Stomach smooth muscle (tissue), 2 donors: ENCODE measurements at regions not wholly inside any gene's neighbourhood (a gene's known extent, or its start where the extent isn't known, plus 50 kb on each side); places are given as distances from the start of the nearest gene placed in this dataset.
A peak's percentile ranks its signal among the peaks of the same experiment; 100 is the strongest.
"Not testable (repeated sequence)": the region's sequence is repeated elsewhere in the genome, so short reads cannot be mapped to it uniquely, and the experiment has no call there.

Experiments used
- H3K27ac ChIP-seq: one replicate; pipeline ENCODE4 v1.7.0; 2013; ENCODE audit warnings: mild to moderate bottlenecking, low read length, inconsistent platforms
- H3K27me3 ChIP-seq, 2 donors: one replicate each; pipeline ENCODE4 v1.7.0; 2013; ENCODE audit warnings: low read length in 2 of 2; ENCODE audit not compliant: insufficient read depth in 2 of 2, control insufficient read depth in 1 of 2
- H3K36me3 ChIP-seq, 2 donors: one replicate each; pipeline ENCODE4 v1.7.0; 2013; ENCODE audit warnings: low read length in 2 of 2; ENCODE audit not compliant: control insufficient read depth in 2 of 2, insufficient read depth in 2 of 2
- H3K4me1 ChIP-seq: one replicate; pipeline ENCODE4 v1.7.0; 2013; ENCODE audit warnings: low read length; ENCODE audit not compliant: control insufficient read depth, insufficient read depth
- H3K4me3 ChIP-seq, 2 donors: one replicate each; pipeline ENCODE4 v1.7.0; 2013; ENCODE audit warnings: low read length in 2 of 2
- H3K9ac ChIP-seq, 2 donors: one replicate each; pipeline ENCODE4 v1.7.0; 2013; ENCODE audit warnings: low read length in 2 of 2, mild to moderate bottlenecking in 1 of 2
- H3K9me3 ChIP-seq, 2 donors: one replicate each; pipeline ENCODE4 v1.7.0; 2013; ENCODE audit warnings: low read length in 2 of 2; ENCODE audit not compliant: control insufficient read depth in 2 of 2
- donor health status: healthy.
- donor health status: Pancreatic carcinoma.

DNA sequence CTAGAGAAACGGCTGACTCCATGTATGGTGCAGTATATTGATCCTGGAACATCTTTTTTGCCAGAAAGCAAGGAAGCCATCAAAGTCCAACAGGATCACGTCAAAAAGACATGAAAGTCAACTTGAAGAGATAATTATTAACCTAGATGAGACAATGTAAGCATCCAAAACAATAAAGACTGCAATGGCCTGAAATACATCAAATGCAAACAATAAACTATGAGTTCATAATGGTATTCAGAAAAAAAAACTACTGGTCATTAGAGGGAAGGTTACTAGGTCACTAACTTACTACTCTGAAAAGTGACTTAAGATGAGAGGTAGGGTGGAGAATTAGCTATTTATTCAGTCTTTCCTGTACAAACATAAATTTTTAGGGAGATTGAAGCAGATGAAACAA lies 75.3 kb upstream of the OR4F16 start:
- not testable (repeated sequence) for H3K4me3 ChIP-seq, H3K36me3 ChIP-seq, H3K9me3 ChIP-seq, H3K4me1 ChIP-seq, H3K27me3 ChIP-seq, H3K27ac ChIP-seq, H3K9ac ChIP-seq

GRCh38 chr1:771449-771848 lies 85.0 kb upstream of the OR4F16 start:
- not testable (repeated sequence) for H3K9me3 ChIP-seq, H3K27me3 ChIP-seq, H3K27ac ChIP-seq, H3K4me3 ChIP-seq, H3K9ac ChIP-seq, H3K36me3 ChIP-seq, H3K4me1 ChIP-seq

DNA sequence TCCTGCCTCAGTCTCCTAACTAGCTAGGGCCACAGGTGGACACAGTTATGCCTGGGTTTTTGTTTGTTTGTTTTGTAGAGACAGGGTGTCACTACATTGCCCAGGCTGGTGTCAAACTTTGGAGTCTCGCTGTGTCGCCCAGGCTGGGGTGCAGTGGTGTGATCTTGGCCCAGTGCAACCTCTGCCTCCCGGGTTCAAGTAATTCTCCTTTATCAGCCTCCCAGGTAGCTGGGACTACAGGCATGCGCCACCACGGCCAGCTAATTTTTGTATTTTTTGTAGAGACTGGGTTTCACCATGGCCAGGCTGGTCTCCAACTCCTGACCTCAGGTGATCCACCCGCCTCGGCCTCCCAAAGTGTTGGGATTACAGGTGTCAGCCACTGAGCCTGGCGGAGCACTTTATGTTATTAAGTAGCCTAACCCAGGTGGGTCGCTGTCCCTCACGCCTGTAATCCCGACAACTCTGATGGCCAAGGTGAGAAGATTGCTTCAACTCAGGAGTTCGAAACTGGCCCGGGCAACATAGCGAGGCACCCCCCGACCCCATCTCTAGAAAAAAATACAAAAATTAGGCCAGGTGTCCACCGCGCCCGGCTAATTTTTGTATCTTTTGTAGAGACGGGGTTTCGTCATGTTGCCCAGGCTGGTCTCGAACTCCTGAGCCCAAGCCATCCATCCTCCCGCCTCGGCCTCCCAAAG lies 91.2 kb upstream of the OR4F16 start:
- not testable (repeated sequence) for H3K27me3 ChIP-seq, H3K9me3 ChIP-seq, H3K4me1 ChIP-seq, H3K36me3 ChIP-seq
- Histone ChIP-seq H3K4me3 (peak overlapping the region in 1 of 2 donors; percentile 40), H3K9ac (peak overlapping the region in 1 of 2 donors; percentile 83), H3K27ac (peak overlapping the region; percentile 77)

GRCh38 chr1:778451-779278 lies 92.2 kb upstream of the OR4F16 start:
- peak overlapping the region; percentile 80 to 83 for H3K9ac ChIP-seq
- not testable (repeated sequence) for H3K27me3 ChIP-seq, H3K36me3 ChIP-seq, H3K4me1 ChIP-seq, H3K9me3 ChIP-seq
- peak overlapping the region; percentile 77 for H3K27ac ChIP-seq
- peak overlapping the region; percentile 51 to 76 for H3K4me3 ChIP-seq

GRCh38 chr1:779621-780020 lies 93.2 kb upstream of the OR4F16 start:
- not testable (repeated sequence) for H3K9ac ChIP-seq, H3K9me3 ChIP-seq, H3K36me3 ChIP-seq, H3K27me3 ChIP-seq, H3K27ac ChIP-seq, H3K4me1 ChIP-seq
- peak overlapping the region in 1 of 2 donors; percentile 22 for H3K4me3 ChIP-seq

DNA sequence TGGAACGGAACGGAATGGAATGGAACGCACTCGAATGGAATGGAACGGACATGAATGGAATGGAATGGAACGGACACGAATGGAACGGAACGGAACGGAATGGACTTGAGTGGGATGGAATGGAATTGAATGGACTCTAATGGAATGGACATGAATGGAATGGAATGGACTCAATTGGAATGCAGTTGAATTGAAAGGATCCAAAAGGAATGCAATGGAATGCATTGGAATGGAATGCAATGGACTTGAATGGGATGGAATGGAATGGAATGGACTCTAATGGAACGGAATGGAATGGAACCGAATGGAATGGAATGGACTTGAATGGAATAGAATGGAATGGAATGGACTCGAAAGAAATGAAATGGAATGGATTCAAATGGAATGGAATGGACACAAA lies 102.4 kb upstream of the OR4F16 start:
- no peak overlapping the region for H3K4me3 ChIP-seq
- no peaks in the 10 kb centered on the region for H3K27me3 ChIP-seq
- no peaks in the 10 kb centered on the region for H3K4me1 ChIP-seq
- H3K36me3 ChIP-seq = no peaks in the 10 kb centered on the region
- no peaks in the 10 kb centered on the region for H3K9me3 ChIP-seq
- H3K27ac ChIP-seq = no peak overlapping the region
- no peak overlapping the region for H3K9ac ChIP-seq

- H3K9ac ChIP-seq, H3K36me3 ChIP-seq, H3K4me1 ChIP-seq, H3K27ac ChIP-seq, H3K27me3 ChIP-seq, H3K9me3 ChIP-seq, H3K4me3 ChIP-seq: not testable (repeated sequence)
Measured at GRCh38 chr1:789606-790005, 103.2 kb upstream of the OR4F16 start.

GRCh38 chr1:790388-790930 lies 104.0 kb upstream of the OR4F16 start:
- not testable (repeated sequence) for H3K4me3 ChIP-seq, H3K9me3 ChIP-seq, H3K27ac ChIP-seq, H3K36me3 ChIP-seq, H3K9ac ChIP-seq, H3K4me1 ChIP-seq, H3K27me3 ChIP-seq

- not testable (repeated sequence) for H3K9me3 ChIP-seq, H3K36me3 ChIP-seq, H3K27ac ChIP-seq, H3K9ac ChIP-seq, H3K27me3 ChIP-seq, H3K4me1 ChIP-seq, H3K4me3 ChIP-seq
Measured at GRCh38 chr1:794310-794709, 107.9 kb upstream of the OR4F16 start.

- not testable (repeated sequence) for H3K27ac ChIP-seq, H3K9me3 ChIP-seq, H3K9ac ChIP-seq, H3K4me3 ChIP-seq, H3K36me3 ChIP-seq, H3K27me3 ChIP-seq, H3K4me1 ChIP-seq
Measured at GRCh38 chr1:794918-795584, 108.6 kb upstream of the OR4F16 start.

- not testable (repeated sequence) for H3K36me3 ChIP-seq, H3K9ac ChIP-seq, H3K9me3 ChIP-seq, H3K27me3 ChIP-seq, H3K4me1 ChIP-seq, H3K4me3 ChIP-seq, H3K27ac ChIP-seq
Measured at GRCh38 chr1:797649-798048, 111.2 kb upstream of the OR4F16 start.
